ENCODE measurements at regions not wholly inside any gene's neighbourhood (a gene's known extent, or its start where the extent isn't known, plus 50 kb on each side); places are given as distances from the start of the nearest gene placed in this dataset.

GRCh38 chr14:100955201-100955600 lies 51.7 kb upstream of the RTL1 start:
- DNase-seq, result no peak

GRCh38 chr14:100962494-100962893 lies 59.0 kb upstream of the RTL1 start:
- no peak for DNase-seq

- no peak for DNase-seq
These were observed 61.8 kb upstream of the RTL1 start for GRCh38 chr14:100965296-100965695.

GRCh38 chr14:100967178-100967577 lies 63.7 kb upstream of the RTL1 start:
- DNase-seq, result no peak

GRCh38 chr14:100967930-100968329 lies 64.4 kb upstream of the RTL1 start:
- no peak for DNase-seq

GRCh38 chr14:100972118-100972897 lies 68.8 kb upstream of the RTL1 start:
- DNase-seq, result no peak

GRCh38 chr14:100975671-100976070 lies 72.1 kb upstream of the RTL1 start:
- DNase-seq, result no peak

- no peak for DNase-seq
These were observed 75.6 kb upstream of the RTL1 start for GRCh38 chr14:100979079-100979478.

- DNase-seq, result no peak
These were observed 76.3 kb upstream of the RTL1 start for GRCh38 chr14:100979780-100980179.

GRCh38 chr14:100980823-100981222 lies 77.3 kb upstream of the RTL1 start:
- no peak for DNase-seq

- DNase-seq, result no peak
These were observed 78.3 kb upstream of the RTL1 start for GRCh38 chr14:100981809-100982208.

GRCh38 chr14:100982353-100982752 lies 78.8 kb upstream of the RTL1 start:
- DNase-seq, result no peak

- no peak for DNase-seq
These were observed 79.2 kb upstream of the RTL1 start for GRCh38 chr14:100982762-100983161.

- no peak for DNase-seq
These were observed 80.2 kb upstream of the RTL1 start for GRCh38 chr14:100983710-100984109.

- DNase-seq, result no peak
These were observed 84.5 kb upstream of the RTL1 start for GRCh38 chr14:100988011-100988410.

GRCh38 chr14:100988411-100988900 lies 84.9 kb upstream of the RTL1 start:
- no peak for DNase-seq

- DNase-seq, result no peak
These were observed 85.4 kb upstream of the RTL1 start for GRCh38 chr14:100988956-100989355.

GRCh38 chr14:100989924-100990323 lies 86.4 kb upstream of the RTL1 start:
- DNase-seq, result no peak

- DNase-seq, result no peak
These were observed 90.6 kb upstream of the RTL1 start for GRCh38 chr14:100994082-100994481.

- no peak for DNase-seq
These were observed 91.3 kb upstream of the RTL1 start for GRCh38 chr14:100994756-100995330.

- DNase-seq, result no peak
These were observed 97.3 kb upstream of the RTL1 start for GRCh38 chr14:101000711-101001250.

- no peak for DNase-seq
These were observed 98.0 kb upstream of the RTL1 start for GRCh38 chr14:101001311-101002069.

GRCh38 chr14:101002738-101003137 lies 99.2 kb upstream of the RTL1 start:
- DNase-seq, result no peak

GRCh38 chr14:101004176-101004575 lies 100.7 kb upstream of the RTL1 start:
- DNase-seq, result no peak

Data from hematopoietic multipotent progenitor cell treated with erythropoietin and hydrocortisone succinate and interleukin-3 and kit ligand, for 6 days (in vitro differentiated cells).